Gastroesophageal sphincter (tissue), 4 donors: ENCODE measurements at regions not wholly inside any gene's neighbourhood (a gene's known extent, or its start where the extent isn't known, plus 50 kb on each side); places are given as distances from the start of the nearest gene placed in this dataset.

Source experiments
- ATAC-seq: fragments of 150-250 bp; one replicate; pipeline ENCODE4 v1.9.1; 2016; ENCODE audit warnings: mild to moderate bottlenecking, moderate library complexity
- H3K27ac ChIP-seq, 4 donors: fragments of 200-600 bp; sonication (generic) in 3 of 4; 1 replicate in 3 of 4; 2 replicates in 1 of 4; pipeline ENCODE4 v1.5.1; 2016 to 2019
- H3K27me3 ChIP-seq: fragments of 200-600 bp; sonication (generic); one replicate; pipeline ENCODE4 v1.5.1; 2019
- H3K36me3 ChIP-seq, 2 donors: fragments of 200-600 bp; sonication (generic); one replicate each; pipeline ENCODE4 v1.5.1; 2019; ENCODE audit warnings: control low read depth in 1 of 2
- H3K4me1 ChIP-seq, 3 donors: fragments of 200-600 bp; sonication (generic); 1 replicate in 2 of 3; 2 replicates in 1 of 3; pipeline ENCODE4 v1.5.1; 2016 to 2019; ENCODE audit warnings: control low read depth in 2 of 3
- H3K4me3 ChIP-seq, 2 donors: fragments of 200-600 bp; sonication (generic); one replicate each; pipeline ENCODE4 v1.5.1; 2019; ENCODE audit warnings: mild to moderate bottlenecking in 1 of 2, moderate library complexity in 1 of 2
- H3K9me3 ChIP-seq, 3 donors: fragments of 200-600 bp; sonication (generic); one replicate each; pipeline ENCODE4 v1.5.1; 2017 to 2019; ENCODE audit warnings: control low read depth in 2 of 3
- CTCF ChIP-seq, 4 experiments: fragments of 200-600 bp in 2 of 4; fragments of 450-650 bp in 2 of 4; sonication (generic) in 1 of 4; IDR thresholded peaks; one replicate each; pipeline ENCODE4 v1.5.1; 2017 to 2019; ENCODE audit warnings: antibody characterized with exemption in 4 of 4, mild to moderate bottlenecking in 2 of 4, moderate library complexity in 2 of 4
- EP300 ChIP-seq: sonication (generic); formaldehyde crosslinking; IDR thresholded peaks from one replicate; pipeline ENCODE4 v1.6.1; 2017; ENCODE audit warnings: antibody characterized with exemption, mild to moderate bottlenecking
- POLR2A ChIP-seq, 2 donors: fragments of 450-650 bp; IDR thresholded peaks; one replicate each; pipeline ENCODE4 v1.6.1; 2017; ENCODE audit warnings: antibody characterized with exemption in 2 of 2, mild to moderate bottlenecking in 2 of 2, moderate library complexity in 1 of 2
- POLR2AphosphoS5 ChIP-seq: sonication (generic); formaldehyde crosslinking; IDR thresholded peaks from one replicate; pipeline ENCODE4 v1.6.1; 2017; ENCODE audit warnings: antibody characterized with exemption
- WGBS, 2 donors: methylation state at CpG; one replicate each; pipeline ENCODE4 v1.1.5; 2018; ENCODE audit warnings: low coverage in 1 of 2; 5-methylcytosine and 5-hydroxymethylcytosine counted together

GRCh38 chr16:31711344-31711845, 162.2 kb upstream of the ZNF267 start:
- Histone ChIP-seq H3K27me3 (no peaks in the 10 kb centered on the region), H3K9me3 (no peaks in the 10 kb centered on the region), H3K4me3 (no peak overlapping the region), H3K4me1 (peaks cover 0 to 21% (median 7%) of the 10 kb centered on the region in 3 donors), H3K36me3 (peaks cover 0 to 35% of the 10 kb centered on the region in 2 donors), H3K27ac (no peak overlapping the region)
- WGBS, 2 donors: 38 to 80% methylated on average over 1 of the region's 7 CpGs
- no peak for ATAC-seq
- TF ChIP-seq POLR2AphosphoS5 (no peak), POLR2A (IDR thresholded peaks at IDR 0.05) (no peak), CTCF (IDR thresholded peaks at IDR 0.05) (no peak), EP300 (no peak)

- Histone ChIP-seq H3K9me3 (no peaks in the 10 kb centered on the region), H3K4me3 (no peak overlapping the region), H3K36me3 (peaks cover 0 to 29% of the 10 kb centered on the region in 2 donors), H3K27ac (no peak overlapping the region), H3K27me3 (no peaks in the 10 kb centered on the region), H3K4me1 (peaks cover 0 to 21% (median 7%) of the 10 kb centered on the region in 3 donors)
- no peak for ATAC-seq
- TF ChIP-seq CTCF (IDR thresholded peaks at IDR 0.05) (no peak), POLR2A (IDR thresholded peaks at IDR 0.05) (no peak), POLR2AphosphoS5 (no peak), EP300 (no peak)
- WGBS, 2 donors: 90 to 92% methylated on average over 3 to 5 of the region's 8 CpGs
Observed at GRCh38 chr16:31712064-31712540, 161.5 kb upstream of the ZNF267 start.

GRCh38 chr16:31713071-31713944, 160.3 kb upstream of the ZNF267 start:
- no peaks in the 10 kb centered on the region for H3K9me3 ChIP-seq
- peak overlapping the region; percentile 67 to 94 (median 94) for H3K27ac ChIP-seq
- no peaks in the 10 kb centered on the region for H3K27me3 ChIP-seq
- H3K4me3 ChIP-seq: peak overlapping the region; percentile 73 to 97
- TF ChIP-seq POLR2AphosphoS5: peak; percentile 96
- no peak for TF ChIP-seq EP300
- peak; percentile 76 to 80 for TF ChIP-seq POLR2A (IDR thresholded peaks at IDR 0.05)
- peaks cover 0 to 22% (median 7%) of the 10 kb centered on the region in 3 donors for H3K4me1 ChIP-seq
- H3K36me3 ChIP-seq: peaks cover 0 to 17% of the 10 kb centered on the region in 2 donors
- WGBS, 2 donors: 3% methylated on average over 4 of the region's 59 CpGs; no CpG with 5 or more reads in 1 of the 2 donors
- ATAC-seq: peak; percentile 97

GRCh38 chr16:31713945-31714902, 159.4 kb upstream of the ZNF267 start:
- Histone ChIP-seq H3K4me3 (peak overlapping the region; percentile 73 to 97), H3K36me3 (peaks cover 0 to 7% of the 10 kb centered on the region in 2 donors), H3K27ac (peak overlapping the region in 3 of 4 donors; percentile 93 to 94 (median 94)), H3K27me3 (no peaks in the 10 kb centered on the region), H3K4me1 (peaks cover 0 to 32% (median 7%) of the 10 kb centered on the region in 3 donors), H3K9me3 (no peaks in the 10 kb centered on the region)
- TF ChIP-seq EP300 (no peak), POLR2A (IDR thresholded peaks at IDR 0.05) (no peak), POLR2AphosphoS5 (no peak), CTCF (IDR thresholded peaks at IDR 0.05) (no peak)
- ATAC-seq: no peak
- 22 to 47% methylated on average over 6 to 11 of the region's 12 CpGs for WGBS, 2 donors
